ENCODE measurements at regions not wholly inside any gene's neighbourhood (a gene's known extent, or its start where the extent isn't known, plus 50 kb on each side); places are given as distances from the start of the nearest gene placed in this dataset.

DNA sequence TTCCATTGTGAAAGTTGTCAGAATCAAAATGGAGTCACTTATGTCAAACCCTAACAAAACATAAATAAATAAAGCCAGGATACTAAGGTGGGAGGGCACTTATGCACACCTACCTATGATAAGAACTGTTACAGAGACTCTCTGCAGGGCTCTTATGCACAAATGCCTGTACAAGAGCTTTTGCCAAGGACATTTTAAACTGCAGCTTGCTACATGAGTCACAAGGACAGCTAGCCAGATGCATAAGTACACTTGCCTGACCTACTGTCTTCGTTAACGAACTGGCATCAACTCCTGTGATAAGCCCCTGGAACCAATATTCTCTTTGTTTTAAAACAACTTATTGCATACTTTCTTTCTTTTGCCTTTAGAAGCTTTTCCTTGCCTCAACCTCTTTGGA, 152.9 kb upstream of the SPEF2 start:
- H2AFZ ChIP-seq (ENCODE audit: low read length) = no peak overlapping the region
- H3K4me1 ChIP-seq (ENCODE audit: control insufficient read depth, extremely low read depth, insufficient read depth, low read length) = no peaks in the 10 kb centered on the region
- H3K4me3 ChIP-seq (replicated peaks in 1 of 4; ENCODE audit: control extremely low read depth in 1 of 4, insufficient read depth in 1 of 4, low read depth in 3 of 4, low read length in 4 of 4) = no peak overlapping the region
- no peaks in the 10 kb centered on the region for H3K27me3 ChIP-seq (ENCODE audit: control insufficient read depth, insufficient read depth, low read length)
- H3K79me2 ChIP-seq (ENCODE audit: control insufficient read depth, insufficient read depth, low read length) = no peaks in the 10 kb centered on the region
- no peak overlapping the region for H3K27ac ChIP-seq (ENCODE audit: insufficient read depth, low read length)
- no peaks in the 10 kb centered on the region for H3K9me3 ChIP-seq (ENCODE audit: control insufficient read depth, insufficient read depth, low read depth, low read length)
- H3K9ac ChIP-seq (ENCODE audit: insufficient read depth, low read length) = no peak overlapping the region
- H4K20me1 ChIP-seq (ENCODE audit: control insufficient read depth, extremely low read depth, insufficient read depth, low read length) = no peaks in the 10 kb centered on the region
- TF ChIP-seq CTCF (conservative IDR thresholded peaks at IDR 0.05 in 1 of 2, IDR thresholded peaks at IDR 0.05 in 1 of 2; ENCODE audit: low read depth in 1 of 2, low read length in 2 of 2) = no peak
- TF ChIP-seq EZH2 (IDR thresholded peaks at IDR 0.05; ENCODE audit: low read length, missing control alignments) = no peak
- no peak overlapping the region for H3K4me2 ChIP-seq (ENCODE audit: extremely low read depth, insufficient read depth, low read length)
- no peak for DNase-seq (ENCODE audit: low read depth in 2 of 2)
- H3K36me3 ChIP-seq (ENCODE audit: control insufficient read depth, insufficient read depth, low read length) = no peaks in the 10 kb centered on the region

DNA sequence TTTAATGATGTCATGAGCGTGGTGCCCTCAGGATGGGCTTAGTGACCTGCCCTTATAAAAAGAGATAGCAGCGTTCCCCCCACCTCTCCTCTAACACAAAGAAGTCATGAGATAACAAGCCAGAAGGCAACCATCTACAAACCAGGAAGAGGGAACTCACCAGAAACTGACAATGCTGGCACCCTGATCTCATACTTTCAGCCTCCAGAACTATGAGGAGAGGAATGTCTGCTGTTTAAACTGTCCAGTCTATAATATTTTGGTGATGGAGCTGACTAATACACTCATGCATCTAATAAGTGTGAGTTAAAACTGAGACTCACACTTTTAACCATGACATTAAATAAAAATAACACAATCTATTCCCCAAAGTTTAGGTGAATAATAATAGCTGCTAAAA, 156.1 kb upstream of the SPEF2 start:
- Histone ChIP-seq H3K4me2 (ENCODE audit: extremely low read depth, insufficient read depth, low read length) (no peak overlapping the region), H3K4me3 (replicated peaks in 1 of 4; ENCODE audit: control extremely low read depth in 1 of 4, insufficient read depth in 1 of 4, low read depth in 3 of 4, low read length in 4 of 4) (no peak overlapping the region), H3K27me3 (ENCODE audit: control insufficient read depth, insufficient read depth, low read length) (no peaks in the 10 kb centered on the region), H3K36me3 (ENCODE audit: control insufficient read depth, insufficient read depth, low read length) (no peaks in the 10 kb centered on the region), H3K9me3 (ENCODE audit: control insufficient read depth, insufficient read depth, low read depth, low read length) (no peaks in the 10 kb centered on the region), H3K9ac (ENCODE audit: insufficient read depth, low read length) (no peak overlapping the region), H2AFZ (ENCODE audit: low read length) (no peak overlapping the region), H3K27ac (ENCODE audit: insufficient read depth, low read length) (no peak overlapping the region), H3K79me2 (ENCODE audit: control insufficient read depth, insufficient read depth, low read length) (no peaks in the 10 kb centered on the region), H4K20me1 (ENCODE audit: control insufficient read depth, extremely low read depth, insufficient read depth, low read length) (no peaks in the 10 kb centered on the region), H3K4me1 (ENCODE audit: control insufficient read depth, extremely low read depth, insufficient read depth, low read length) (no peaks in the 10 kb centered on the region)
- TF ChIP-seq EZH2 (IDR thresholded peaks at IDR 0.05; ENCODE audit: low read length, missing control alignments) (no peak), CTCF (conservative IDR thresholded peaks at IDR 0.05 in 1 of 2, IDR thresholded peaks at IDR 0.05 in 1 of 2; ENCODE audit: low read depth in 1 of 2, low read length in 2 of 2) (no peak)
- DNase-seq (ENCODE audit: low read depth in 2 of 2) = no peak

- no peak overlapping the region for H2AFZ ChIP-seq (ENCODE audit: low read length)
- no peaks in the 10 kb centered on the region for H4K20me1 ChIP-seq (ENCODE audit: control insufficient read depth, extremely low read depth, insufficient read depth, low read length)
- no peaks in the 10 kb centered on the region for H3K36me3 ChIP-seq (ENCODE audit: control insufficient read depth, insufficient read depth, low read length)
- no peak overlapping the region for H3K9ac ChIP-seq (ENCODE audit: insufficient read depth, low read length)
- no peak overlapping the region for H3K4me2 ChIP-seq (ENCODE audit: extremely low read depth, insufficient read depth, low read length)
- H3K27ac ChIP-seq (ENCODE audit: insufficient read depth, low read length) = no peak overlapping the region
- H3K4me3 ChIP-seq (replicated peaks in 1 of 4; ENCODE audit: control extremely low read depth in 1 of 4, insufficient read depth in 1 of 4, low read depth in 3 of 4, low read length in 4 of 4) = no peak overlapping the region
- DNase-seq (ENCODE audit: low read depth in 2 of 2) = no peak
- no peaks in the 10 kb centered on the region for H3K9me3 ChIP-seq (ENCODE audit: control insufficient read depth, insufficient read depth, low read depth, low read length)
- TF ChIP-seq CTCF (conservative IDR thresholded peaks at IDR 0.05 in 1 of 2, IDR thresholded peaks at IDR 0.05 in 1 of 2; ENCODE audit: low read depth in 1 of 2, low read length in 2 of 2) = no peak
- no peak for TF ChIP-seq EZH2 (IDR thresholded peaks at IDR 0.05; ENCODE audit: low read length, missing control alignments)
- H3K27me3 ChIP-seq (ENCODE audit: control insufficient read depth, insufficient read depth, low read length) = no peaks in the 10 kb centered on the region
- no peaks in the 10 kb centered on the region for H3K79me2 ChIP-seq (ENCODE audit: control insufficient read depth, insufficient read depth, low read length)
- no peaks in the 10 kb centered on the region for H3K4me1 ChIP-seq (ENCODE audit: control insufficient read depth, extremely low read depth, insufficient read depth, low read length)
These were observed 158.8 kb upstream of the SPEF2 start for GRCh38 chr5:35458824-35459207.

All from fibroblast of lung (primary cell).